ENCODE measurements at regions not wholly inside any gene's neighbourhood (a gene's known extent, or its start where the extent isn't known, plus 50 kb on each side); places are given as distances from the start of the nearest gene placed in this dataset.

GRCh38 chr4:129346036-129346435 is 250.1 kb downstream of the C4orf33 start:
- DNase-seq (ENCODE audit: low spot score) = no peak
- Histone ChIP-seq H3K4me3 (ENCODE audit: low read depth, low read length, poor library complexity, severe bottlenecking) (no peak overlapping the region), H3K9me3 (ENCODE audit: low read depth, low read length, poor library complexity, severe bottlenecking) (no peaks in the 10 kb centered on the region), H3K4me1 (ENCODE audit: insufficient read depth, low read length, poor library complexity, severe bottlenecking) (peaks cover 13% of the 10 kb centered on the region), H3K36me3 (ENCODE audit: insufficient read depth, low read length, poor library complexity, severe bottlenecking) (no peaks in the 10 kb centered on the region), H3K27me3 (replicated peaks; ENCODE audit: insufficient read depth, low read depth, low read length, poor library complexity) (no peaks in the 10 kb centered on the region), H3K27ac (ENCODE audit: low read depth, low read length, poor library complexity, severe bottlenecking) (no peak overlapping the region)
- no TSS peak for BruUV-seq (replicated peaks)
- no peak for TF ChIP-seq EZH2 (IDR thresholded peaks at IDR 0.05; ENCODE audit: borderline replicate concordance, low read depth, low read length, poor library complexity, severe bottlenecking)
- intact Hi-C loops (cut with micrococcal nuclease; ENCODE audit: unreplicated experiment) = loop anchor here (10.0 kb wide), 1 partner anchor 1399 kb away; no protein-coding TSS in a partner anchor
- POLR2A ChIA-PET (ENCODE audit: low non-redundant PET) = no interaction called here
- CTCF ChIA-PET = no interaction called here

GRCh38 chr4:129346734-129347133 is 250.8 kb downstream of the C4orf33 start:
- POLR2A ChIA-PET (ENCODE audit: low non-redundant PET) = no interaction called here
- Histone ChIP-seq H3K27me3 (replicated peaks; ENCODE audit: insufficient read depth, low read depth, low read length, poor library complexity) (no peaks in the 10 kb centered on the region), H3K4me3 (ENCODE audit: low read depth, low read length, poor library complexity, severe bottlenecking) (no peak overlapping the region), H3K4me1 (ENCODE audit: insufficient read depth, low read length, poor library complexity, severe bottlenecking) (peaks cover 13% of the 10 kb centered on the region), H3K9me3 (ENCODE audit: low read depth, low read length, poor library complexity, severe bottlenecking) (no peaks in the 10 kb centered on the region), H3K36me3 (ENCODE audit: insufficient read depth, low read length, poor library complexity, severe bottlenecking) (no peaks in the 10 kb centered on the region), H3K27ac (ENCODE audit: low read depth, low read length, poor library complexity, severe bottlenecking) (no peak overlapping the region)
- TF ChIP-seq CTCF (conservative IDR thresholded peaks at IDR 0.05; ENCODE audit: low read depth, low read length) = no peak
- no peak for TF ChIP-seq EZH2 (IDR thresholded peaks at IDR 0.05; ENCODE audit: borderline replicate concordance, low read depth, low read length, poor library complexity, severe bottlenecking)
- intact Hi-C loops (cut with micrococcal nuclease; ENCODE audit: unreplicated experiment) = loop anchor here (10.0 kb wide), 1 partner anchor 1398 kb away; no protein-coding TSS in a partner anchor
- CTCF ChIA-PET = no interaction called here
- BruUV-seq (replicated peaks) = no TSS peak
- DNase-seq (ENCODE audit: low spot score) = no peak

GRCh38 chr4:129350834-129351721 is 255.1 kb downstream of the C4orf33 start:
- no TSS peak for BruUV-seq (replicated peaks)
- H3K4me1 ChIP-seq (ENCODE audit: insufficient read depth, low read length, poor library complexity, severe bottlenecking) = no peaks in the 10 kb centered on the region
- H3K4me3 ChIP-seq (ENCODE audit: low read depth, low read length, poor library complexity, severe bottlenecking) = no peak overlapping the region
- no peaks in the 10 kb centered on the region for H3K9me3 ChIP-seq (ENCODE audit: low read depth, low read length, poor library complexity, severe bottlenecking)
- no peaks in the 10 kb centered on the region for H3K36me3 ChIP-seq (ENCODE audit: insufficient read depth, low read length, poor library complexity, severe bottlenecking)
- no peaks in the 10 kb centered on the region for H3K27me3 ChIP-seq (replicated peaks; ENCODE audit: insufficient read depth, low read depth, low read length, poor library complexity)
- POLR2A ChIA-PET (ENCODE audit: low non-redundant PET) = no interaction called here
- intact Hi-C loops (cut with micrococcal nuclease; ENCODE audit: unreplicated experiment) = no loop called here
- CTCF ChIA-PET = no interaction called here
- DNase-seq (ENCODE audit: low spot score) = no peak
- TF ChIP-seq EZH2 (IDR thresholded peaks at IDR 0.05; ENCODE audit: borderline replicate concordance, low read depth, low read length, poor library complexity, severe bottlenecking) (no peak), CTCF (conservative IDR thresholded peaks at IDR 0.05; ENCODE audit: low read depth, low read length) (no peak)
- H3K27ac ChIP-seq (ENCODE audit: low read depth, low read length, poor library complexity, severe bottlenecking) = no peak overlapping the region

Measured in A673 (cell line).